NT2/D1 (cell line): ENCODE measurements at regions not wholly inside any gene's neighbourhood (a gene's known extent, or its start where the extent isn't known, plus 50 kb on each side); places are given as distances from the start of the nearest gene placed in this dataset.

Source experiments
- DNase-seq: peaks from one replicate; pipeline ENCODE4 v3.0.0-alpha.2; 2011; ENCODE audit warnings: low read depth, low spot score
- H3K27me3 ChIP-seq: 2 replicates; pipeline ENCODE4 v1.6.0; 2011; ENCODE audit warnings: mild to moderate bottlenecking; ENCODE audit not compliant: insufficient read length, insufficient read depth
- H3K36me3 ChIP-seq: 2 replicates; pipeline ENCODE4 v1.6.1; 2011; ENCODE audit warnings: mild to moderate bottlenecking, low read length, mixed read lengths; ENCODE audit not compliant: insufficient read depth, insufficient read length
- H3K4me1 ChIP-seq: 2 replicates; pipeline ENCODE4 v1.5.1; 2011; ENCODE audit not compliant: insufficient read depth, insufficient read length
- H3K4me3 ChIP-seq: 2 replicates; pipeline ENCODE4 v1.5.1; 2011; ENCODE audit warnings: low read depth; ENCODE audit not compliant: insufficient read length
- H3K9ac ChIP-seq: 2 replicates; pipeline ENCODE4 v1.6.0; 2011; ENCODE audit warnings: low read depth; ENCODE audit not compliant: insufficient read length
- H3K9me3 ChIP-seq: 2 replicates; pipeline ENCODE4 v1.5.1; 2011; ENCODE audit warnings: mild to moderate bottlenecking, low read length; ENCODE audit not compliant: insufficient read depth
- SUZ12 ChIP-seq: IDR thresholded peaks from 2 replicates; pipeline ENCODE4 v1.6.1; 2011; ENCODE audit not compliant: insufficient read length, insufficient read depth; ENCODE audit errors: extremely low read depth
- YY1 ChIP-seq: IDR thresholded peaks from 2 replicates; pipeline ENCODE4 v1.6.1; 2011; ENCODE audit not compliant: insufficient read length, insufficient read depth
- ZNF274 ChIP-seq: IDR thresholded peaks from 2 replicates; pipeline ENCODE4 v1.6.1; 2011; ENCODE audit warnings: mild to moderate bottlenecking, low read depth, low read length

- DNase-seq = no peak
- TF ChIP-seq SUZ12 (no peak), YY1 (no peak)
Measured at GRCh38 chr17:15124746-15125145, 140.4 kb downstream of the PMP22 start.

GRCh38 chr17:15124264-15124595 lies 140.9 kb downstream of the PMP22 start:
- TF ChIP-seq YY1 (no peak), ZNF274 (no peak), SUZ12 (no peak)
- no peak for DNase-seq
- no peaks in the 10 kb centered on the region for H3K9me3 ChIP-seq
- H3K27me3 ChIP-seq = no peaks in the 10 kb centered on the region
- no peak overlapping the region for H3K9ac ChIP-seq
- H3K4me3 ChIP-seq = no peak overlapping the region
- no peaks in the 10 kb centered on the region for H3K4me1 ChIP-seq
- no peaks in the 10 kb centered on the region for H3K36me3 ChIP-seq

More at GRCh38 chr17:15124746-15125145, 140.4 kb downstream of the PMP22 start:
- no peaks in the 10 kb centered on the region for H3K9me3 ChIP-seq
- H3K4me3 ChIP-seq = no peak overlapping the region
- H3K9ac ChIP-seq = no peak overlapping the region
- H3K4me1 ChIP-seq = no peaks in the 10 kb centered on the region
- H3K36me3 ChIP-seq = no peaks in the 10 kb centered on the region
- no peaks in the 10 kb centered on the region for H3K27me3 ChIP-seq

GRCh38 chr17:15123593-15124263 lies 141.4 kb downstream of the PMP22 start:
- TF ChIP-seq SUZ12 (no peak), ZNF274 (no peak), YY1 (no peak)
- H3K9me3 ChIP-seq = no peaks in the 10 kb centered on the region
- H3K9ac ChIP-seq = no peak overlapping the region
- no peak overlapping the region for H3K4me3 ChIP-seq
- H3K27me3 ChIP-seq = no peaks in the 10 kb centered on the region
- no peak for DNase-seq
- no peaks in the 10 kb centered on the region for H3K36me3 ChIP-seq
- no peaks in the 10 kb centered on the region for H3K4me1 ChIP-seq

DNA sequence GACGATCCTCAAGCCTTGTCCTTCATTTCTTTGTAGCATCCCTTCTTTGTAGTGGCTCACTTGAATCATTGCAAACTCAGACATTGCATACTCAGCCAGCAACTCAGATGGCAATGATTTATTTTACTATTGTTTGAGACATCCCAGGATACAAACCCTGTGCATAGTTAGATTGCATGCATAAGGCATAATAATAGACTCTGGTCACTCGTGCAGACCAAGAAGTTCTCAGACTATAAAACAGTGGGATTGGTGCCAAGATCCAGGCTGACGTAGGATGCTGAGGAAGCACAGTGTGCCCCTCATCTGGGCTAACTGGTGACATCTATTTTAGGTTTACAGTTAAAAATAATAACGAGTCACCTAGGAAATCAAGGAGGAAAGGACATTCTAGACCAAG lies 142.3 kb downstream of the PMP22 start:
- no peak for DNase-seq
- Histone ChIP-seq H3K27me3 (no peaks in the 10 kb centered on the region), H3K9me3 (no peaks in the 10 kb centered on the region), H3K9ac (no peak overlapping the region), H3K4me3 (no peak overlapping the region), H3K36me3 (no peaks in the 10 kb centered on the region), H3K4me1 (no peaks in the 10 kb centered on the region)
- TF ChIP-seq SUZ12 (no peak), YY1 (no peak), ZNF274 (no peak)

GRCh38 chr17:15121426-15121825 lies 143.7 kb downstream of the PMP22 start:
- H3K4me1 ChIP-seq = no peaks in the 10 kb centered on the region
- peaks cover 9% of the 10 kb centered on the region for H3K9me3 ChIP-seq
- no peaks in the 10 kb centered on the region for H3K36me3 ChIP-seq
- no peaks in the 10 kb centered on the region for H3K27me3 ChIP-seq
- DNase-seq = no peak
- no peak overlapping the region for H3K9ac ChIP-seq
- TF ChIP-seq YY1 (no peak), SUZ12 (no peak), ZNF274 (no peak)
- H3K4me3 ChIP-seq = no peak overlapping the region

GRCh38 chr17:15119968-15120367 lies 145.2 kb downstream of the PMP22 start:
- Histone ChIP-seq H3K9ac (no peak overlapping the region), H3K4me3 (no peak overlapping the region), H3K4me1 (no peaks in the 10 kb centered on the region), H3K9me3 (peaks cover 20% of the 10 kb centered on the region), H3K36me3 (no peaks in the 10 kb centered on the region), H3K27me3 (no peaks in the 10 kb centered on the region)
- no peak for TF ChIP-seq ZNF274
- TF ChIP-seq YY1 = no peak
- TF ChIP-seq SUZ12 = no peak
- DNase-seq = no peak

GRCh38 chr17:15117239-15117638 lies 147.9 kb downstream of the PMP22 start:
- Histone ChIP-seq H3K9me3 (peaks cover 20% of the 10 kb centered on the region), H3K4me3 (no peak overlapping the region), H3K4me1 (no peaks in the 10 kb centered on the region), H3K27me3 (no peaks in the 10 kb centered on the region), H3K36me3 (no peaks in the 10 kb centered on the region), H3K9ac (no peak overlapping the region)
- no peak for DNase-seq
- no peak for TF ChIP-seq SUZ12
- TF ChIP-seq ZNF274 = no peak
- TF ChIP-seq YY1 = no peak
